ENCODE measurements at regions not wholly inside any gene's neighbourhood (a gene's known extent, or its start where the extent isn't known, plus 50 kb on each side); places are given as distances from the start of the nearest gene placed in this dataset.

GRCh38 chr11:134537941-134538340, 125.9 kb upstream of the B3GAT1 start:
- no peaks in the 10 kb centered on the region for H3K9me3 Mint-ChIP-seq (ENCODE audit: insufficient read depth)
- POLR2A ChIA-PET: no interaction called here
- peaks cover 18% of the 10 kb centered on the region for H3K27me3 Mint-ChIP-seq
- Histone ChIP-seq H3K9me3 (ENCODE audit: control extremely low read depth in 1 of 3, control insufficient read depth in 2 of 3, insufficient read depth in 1 of 3, low read length in 2 of 3) (peaks cover 0 to 8% (median 0%) of the 10 kb centered on the region in 3 donors), H3K4me1 (ENCODE audit: control insufficient read depth in 2 of 2, insufficient read depth in 2 of 2, low read length in 2 of 2) (no peaks in the 10 kb centered on the region), H3K27me3 (replicated peaks in 1 of 4; ENCODE audit: control extremely low read depth in 1 of 4, control insufficient read depth in 3 of 4, insufficient read depth in 4 of 4, low read length in 3 of 4) (no peaks in the 10 kb centered on the region), H3K4me3 (ENCODE audit: control extremely low read depth in 1 of 5, extremely low read depth in 1 of 5, insufficient read depth in 1 of 5, low read depth in 2 of 5, low read length in 4 of 5) (no peak overlapping the region), H3K4me2 (replicated peaks; ENCODE audit: low read depth, low read length, poor library complexity, severe bottlenecking) (no peak overlapping the region), H3K79me2 (ENCODE audit: control insufficient read depth, insufficient read depth, low read length) (no peaks in the 10 kb centered on the region), H4K20me1 (ENCODE audit: control insufficient read depth, insufficient read depth, low read length, poor library complexity, severe bottlenecking) (no peaks in the 10 kb centered on the region), H3K9ac (ENCODE audit: low read length) (no peak overlapping the region), H3K27ac (ENCODE audit: low read length in 2 of 2) (no peak overlapping the region), H2AFZ (ENCODE audit: insufficient read depth, low read depth, low read length, poor library complexity, severe bottlenecking) (no peak overlapping the region), H3K36me3 (replicated peaks in 1 of 2; ENCODE audit: control extremely low read depth in 1 of 2, control insufficient read depth in 1 of 2, extremely low read depth in 1 of 2, insufficient read depth in 2 of 2, low read length in 1 of 2) (no peaks in the 10 kb centered on the region)
- H3K4me1 Mint-ChIP-seq: peaks cover 2% of the 10 kb centered on the region
- ATAC-seq (ENCODE audit: low read depth) (no peak), DNase-seq (no peak)
- 92% methylated on average over 7 of the region's 7 CpGs for WGBS (ENCODE audit: insufficient coverage)
- H3K4me3 Mint-ChIP-seq: no peak overlapping the region
- TF ChIP-seq EZH2 (IDR thresholded peaks at IDR 0.05; ENCODE audit: borderline replicate concordance, insufficient read depth, low read depth, low read length, poor library complexity, severe bottlenecking): no peak
- TF ChIP-seq, protein P1, sequence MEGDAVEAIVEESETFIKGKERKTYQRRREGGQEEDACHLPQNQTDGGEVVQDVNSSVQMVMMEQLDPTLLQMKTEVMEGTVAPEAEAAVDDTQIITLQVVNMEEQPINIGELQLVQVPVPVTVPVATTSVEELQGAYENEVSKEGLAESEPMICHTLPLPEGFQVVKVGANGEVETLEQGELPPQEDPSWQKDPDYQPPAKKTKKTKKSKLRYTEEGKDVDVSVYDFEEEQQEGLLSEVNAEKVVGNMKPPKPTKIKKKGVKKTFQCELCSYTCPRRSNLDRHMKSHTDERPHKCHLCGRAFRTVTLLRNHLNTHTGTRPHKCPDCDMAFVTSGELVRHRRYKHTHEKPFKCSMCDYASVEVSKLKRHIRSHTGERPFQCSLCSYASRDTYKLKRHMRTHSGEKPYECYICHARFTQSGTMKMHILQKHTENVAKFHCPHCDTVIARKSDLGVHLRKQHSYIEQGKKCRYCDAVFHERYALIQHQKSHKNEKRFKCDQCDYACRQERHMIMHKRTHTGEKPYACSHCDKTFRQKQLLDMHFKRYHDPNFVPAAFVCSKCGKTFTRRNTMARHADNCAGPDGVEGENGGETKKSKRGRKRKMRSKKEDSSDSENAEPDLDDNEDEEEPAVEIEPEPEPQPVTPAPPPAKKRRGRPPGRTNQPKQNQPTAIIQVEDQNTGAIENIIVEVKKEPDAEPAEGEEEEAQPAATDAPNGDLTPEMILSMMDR (IDR thresholded peaks at IDR 0.05): no peak
- CTCF ChIA-PET: no interaction called here
- H3K27ac Mint-ChIP-seq: no peak overlapping the region
- intact Hi-C loops (cut with micrococcal nuclease): no loop called here

DNA sequence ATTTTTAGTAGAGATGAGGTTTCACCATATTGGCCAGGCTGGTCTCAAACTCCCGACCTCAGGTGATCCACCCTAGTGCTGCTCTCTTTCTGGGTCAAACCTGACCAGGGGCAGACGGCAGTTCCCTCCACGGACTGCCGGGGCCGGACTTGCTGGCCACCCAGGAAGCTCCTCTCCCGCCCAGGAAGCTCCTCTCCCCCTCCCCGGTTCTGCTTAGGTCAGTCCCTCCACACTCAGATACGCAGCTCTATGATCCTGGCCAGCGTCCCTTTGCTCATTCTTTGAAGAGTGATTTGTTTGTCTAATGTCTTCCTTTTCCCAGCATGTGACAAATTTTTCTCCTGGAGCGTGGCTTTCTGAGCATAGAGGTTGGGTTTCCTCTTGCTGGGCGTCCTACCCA, 125.3 kb upstream of the B3GAT1 start:
- peaks cover 0 to 8% (median 0%) of the 10 kb centered on the region in 3 donors for H3K9me3 ChIP-seq (ENCODE audit: control extremely low read depth in 1 of 3, control insufficient read depth in 2 of 3, insufficient read depth in 1 of 3, low read length in 2 of 3)
- H3K4me1 Mint-ChIP-seq: peaks cover 2% of the 10 kb centered on the region
- H3K4me2 ChIP-seq (replicated peaks; ENCODE audit: low read depth, low read length, poor library complexity, severe bottlenecking): no peak overlapping the region
- peaks cover 18% of the 10 kb centered on the region for H3K27me3 Mint-ChIP-seq
- H3K9me3 Mint-ChIP-seq (ENCODE audit: insufficient read depth): no peaks in the 10 kb centered on the region
- no peak for TF ChIP-seq EZH2 (IDR thresholded peaks at IDR 0.05; ENCODE audit: borderline replicate concordance, insufficient read depth, low read depth, low read length, poor library complexity, severe bottlenecking)
- TF ChIP-seq, protein P1 (IDR thresholded peaks at IDR 0.05): no peak
- H3K4me3 Mint-ChIP-seq: no peak overlapping the region
- H2AFZ ChIP-seq (ENCODE audit: insufficient read depth, low read depth, low read length, poor library complexity, severe bottlenecking): no peak overlapping the region
- no peaks in the 10 kb centered on the region for H3K36me3 ChIP-seq (replicated peaks in 1 of 2; ENCODE audit: control extremely low read depth in 1 of 2, control insufficient read depth in 1 of 2, extremely low read depth in 1 of 2, insufficient read depth in 2 of 2, low read length in 1 of 2)
- WGBS (ENCODE audit: insufficient coverage): 25% methylated on average over 5 of the region's 11 CpGs
- intact Hi-C loops (cut with micrococcal nuclease): no loop called here
- POLR2A ChIA-PET: no interaction called here
- H3K27me3 ChIP-seq (replicated peaks in 1 of 4; ENCODE audit: control extremely low read depth in 1 of 4, control insufficient read depth in 3 of 4, insufficient read depth in 4 of 4, low read length in 3 of 4): no peaks in the 10 kb centered on the region
- H3K27ac ChIP-seq (ENCODE audit: low read length in 2 of 2): no peak overlapping the region
- no peak overlapping the region for H3K4me3 ChIP-seq (ENCODE audit: control extremely low read depth in 1 of 5, extremely low read depth in 1 of 5, insufficient read depth in 1 of 5, low read depth in 2 of 5, low read length in 4 of 5)
- ATAC-seq (ENCODE audit: low read depth) (no peak), DNase-seq (no peak)
- H3K9ac ChIP-seq (ENCODE audit: low read length): no peak overlapping the region
- CTCF ChIA-PET: no interaction called here
- no peaks in the 10 kb centered on the region for H3K4me1 ChIP-seq (ENCODE audit: control insufficient read depth in 2 of 2, insufficient read depth in 2 of 2, low read length in 2 of 2)
- H3K79me2 ChIP-seq (ENCODE audit: control insufficient read depth, insufficient read depth, low read length): no peaks in the 10 kb centered on the region
- no peaks in the 10 kb centered on the region for H4K20me1 ChIP-seq (ENCODE audit: control insufficient read depth, insufficient read depth, low read length, poor library complexity, severe bottlenecking)
- H3K27ac Mint-ChIP-seq: no peak overlapping the region
